RCC 7860 (cell line): ENCODE measurements at regions not wholly inside any gene's neighbourhood (a gene's known extent, or its start where the extent isn't known, plus 50 kb on each side); places are given as distances from the start of the nearest gene placed in this dataset.
A peak's percentile ranks its signal among the peaks of the same experiment; 100 is the strongest.
"Not testable (repeated sequence)": the region's sequence is repeated elsewhere in the genome, so short reads cannot be mapped to it uniquely, and the experiment has no call there.

Source experiments
- DNase-seq: peaks from one replicate; pipeline ENCODE4 v3.0.0-alpha.2; 2015; ENCODE audit warnings: low spot score
- FAIRE-seq: peaks from 2 replicates; lab custom pipeline; 2012; peaks lifted over from hg19 to GRCh38; lab: Jason Lieb, UNC

GRCh38 chr13:106104281-106104901 is 431.1 kb downstream of the EFNB2 start:
- peak; percentile 90 for DNase-seq
- peak; percentile 91 for FAIRE-seq

- FAIRE-seq (no peak), DNase-seq (peak; percentile 20)
These were observed 431.7 kb downstream of the EFNB2 start for GRCh38 chr13:106103779-106104178.

- FAIRE-seq, result peak; percentile 7
- no peak for DNase-seq
These were observed 432.7 kb downstream of the EFNB2 start for GRCh38 chr13:106102786-106103185.

- FAIRE-seq (no peak), DNase-seq (no peak)
These were observed 434.3 kb downstream of the EFNB2 start for GRCh38 chr13:106101201-106101600.

- no peak for DNase-seq
- FAIRE-seq, result no peak
These were observed 435.1 kb downstream of the EFNB2 start for GRCh38 chr13:106100171-106100919.

- FAIRE-seq (no peak), DNase-seq (no peak)
These were observed 435.7 kb downstream of the EFNB2 start for GRCh38 chr13:106099765-106100164.

- FAIRE-seq (no peak), DNase-seq (no peak)
These were observed 436.7 kb downstream of the EFNB2 start for GRCh38 chr13:106098778-106099177.

GRCh38 chr13:106096661-106097092 is 438.8 kb downstream of the EFNB2 start:
- FAIRE-seq (peak; percentile 55), DNase-seq (peak; percentile 44)

- DNase-seq, result no peak
These were observed 439.5 kb downstream of the EFNB2 start for GRCh38 chr13:106095919-106096318.

GRCh38 chr13:106095406-106095805 is 440.1 kb downstream of the EFNB2 start:
- FAIRE-seq, result no peak
- no peak for DNase-seq

More at GRCh38 chr13:106095919-106096318, 439.5 kb downstream of the EFNB2 start:
- no peak for FAIRE-seq

GRCh38 chr13:106090001-106090400 is 445.5 kb downstream of the EFNB2 start:
- FAIRE-seq, result no peak

GRCh38 chr13:106089261-106089980 is 446.0 kb downstream of the EFNB2 start:
- FAIRE-seq, result no peak
- DNase-seq, result no peak

More at GRCh38 chr13:106090001-106090400, 445.5 kb downstream of the EFNB2 start:
- no peak for DNase-seq

GRCh38 chr13:106088085-106088484 is 447.4 kb downstream of the EFNB2 start:
- FAIRE-seq (peak; percentile 93), DNase-seq (peak; percentile 83)

- FAIRE-seq (no peak), DNase-seq (no peak)
These were observed 448.3 kb downstream of the EFNB2 start for GRCh38 chr13:106087201-106087600.

- DNase-seq, result peak; percentile 38
These were observed 451.7 kb downstream of the EFNB2 start for GRCh38 chr13:106083620-106084350.

GRCh38 chr13:106081221-106081620 is 454.2 kb downstream of the EFNB2 start:
- not testable (repeated sequence) for DNase-seq, FAIRE-seq

More at GRCh38 chr13:106083620-106084350, 451.7 kb downstream of the EFNB2 start:
- no peak for FAIRE-seq

GRCh38 chr13:106078191-106078590 is 457.3 kb downstream of the EFNB2 start:
- no peak for FAIRE-seq

GRCh38 chr13:106077017-106077416 is 458.4 kb downstream of the EFNB2 start:
- no peak for DNase-seq
- FAIRE-seq, result no peak

More at GRCh38 chr13:106078191-106078590, 457.3 kb downstream of the EFNB2 start:
- no peak for DNase-seq

GRCh38 chr13:106072014-106072413 is 463.4 kb downstream of the EFNB2 start:
- DNase-seq (no peak), FAIRE-seq (no peak)

- FAIRE-seq (peak; percentile 70), DNase-seq (peak; percentile 68)
These were observed 471.7 kb downstream of the EFNB2 start for GRCh38 chr13:106063591-106064313.
